ENCODE measurements at regions not wholly inside any gene's neighbourhood (a gene's known extent, or its start where the extent isn't known, plus 50 kb on each side); places are given as distances from the start of the nearest gene placed in this dataset.

- no peaks in the 10 kb centered on the region for H3K36me3 ChIP-seq (ENCODE audit: control insufficient read depth in 3 of 3, insufficient read depth in 2 of 3, low read depth in 1 of 3, low read length in 3 of 3)
- peaks cover 0 to 6% (median 0%) of the 10 kb centered on the region in 3 donors for H3K4me1 ChIP-seq (ENCODE audit: control insufficient read depth in 3 of 3, insufficient read depth in 2 of 3, low read depth in 1 of 3, low read length in 2 of 3)
- H3K27me3 ChIP-seq (ENCODE audit: control insufficient read depth in 3 of 3, insufficient read depth in 3 of 3, low read length in 3 of 3), result no peaks in the 10 kb centered on the region
- DNase-seq, result no peak
- WGBS, 3 donors, result 79 to 86% (median 82%) methylated on average over 4 of the region's 4 CpGs
- peaks cover 0 to 22% of the 10 kb centered on the region in 2 donors for H3K9me3 ChIP-seq (ENCODE audit: control insufficient read depth in 2 of 2, insufficient read depth in 1 of 2, low read depth in 1 of 2, low read length in 1 of 2)
- no peak overlapping the region for H3K4me3 ChIP-seq (ENCODE audit: low read depth in 1 of 3, low read length in 3 of 3)
- no peak for FAIRE-seq
- H3K27ac ChIP-seq (ENCODE audit: low read depth in 1 of 3, low read length in 2 of 3), result no peak overlapping the region
Measured at GRCh38 chr1:233448109-233448689, 120.7 kb downstream of the MAP3K21 start.

DNA sequence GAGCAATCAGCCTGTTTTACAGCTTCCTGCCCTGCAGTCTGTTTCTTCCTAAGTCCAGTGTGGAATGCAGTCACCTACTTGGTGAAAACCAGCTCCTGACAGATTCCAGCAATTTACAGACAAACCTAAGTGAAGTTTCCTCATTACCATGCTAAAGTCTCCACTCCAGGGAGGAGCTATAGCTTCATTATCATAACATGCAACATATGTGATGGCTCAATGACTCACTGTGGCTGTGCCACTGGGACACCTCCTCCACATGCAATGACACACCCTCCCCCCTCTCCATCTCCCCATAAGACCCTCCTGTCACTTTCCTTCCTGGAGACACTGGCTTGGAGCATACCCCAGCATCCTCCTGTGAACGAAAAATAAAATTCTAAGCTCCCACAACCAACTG lies 125.2 kb downstream of the MAP3K21 start:
- peaks cover 0 to 12% (median 0%) of the 10 kb centered on the region in 3 donors for H3K4me1 ChIP-seq (ENCODE audit: control insufficient read depth in 3 of 3, insufficient read depth in 2 of 3, low read depth in 1 of 3, low read length in 2 of 3)
- no peak for FAIRE-seq
- no peaks in the 10 kb centered on the region for H3K27me3 ChIP-seq (ENCODE audit: control insufficient read depth in 3 of 3, insufficient read depth in 3 of 3, low read length in 3 of 3)
- no peaks in the 10 kb centered on the region for H3K36me3 ChIP-seq (ENCODE audit: control insufficient read depth in 3 of 3, insufficient read depth in 2 of 3, low read depth in 1 of 3, low read length in 3 of 3)
- DNase-seq, result peak; percentile 31 to 55
- H3K4me3 ChIP-seq (ENCODE audit: low read depth in 1 of 3, low read length in 3 of 3), result no peak overlapping the region
- WGBS, 3 donors, result 42 to 71% (median 54%) methylated on average over 1 of the region's 1 CpG
- H3K27ac ChIP-seq (ENCODE audit: low read depth in 1 of 3, low read length in 2 of 3), result no peak overlapping the region
- peaks cover 0 to 5% of the 10 kb centered on the region in 2 donors for H3K9me3 ChIP-seq (ENCODE audit: control insufficient read depth in 2 of 2, insufficient read depth in 1 of 2, low read depth in 1 of 2, low read length in 1 of 2)

DNA sequence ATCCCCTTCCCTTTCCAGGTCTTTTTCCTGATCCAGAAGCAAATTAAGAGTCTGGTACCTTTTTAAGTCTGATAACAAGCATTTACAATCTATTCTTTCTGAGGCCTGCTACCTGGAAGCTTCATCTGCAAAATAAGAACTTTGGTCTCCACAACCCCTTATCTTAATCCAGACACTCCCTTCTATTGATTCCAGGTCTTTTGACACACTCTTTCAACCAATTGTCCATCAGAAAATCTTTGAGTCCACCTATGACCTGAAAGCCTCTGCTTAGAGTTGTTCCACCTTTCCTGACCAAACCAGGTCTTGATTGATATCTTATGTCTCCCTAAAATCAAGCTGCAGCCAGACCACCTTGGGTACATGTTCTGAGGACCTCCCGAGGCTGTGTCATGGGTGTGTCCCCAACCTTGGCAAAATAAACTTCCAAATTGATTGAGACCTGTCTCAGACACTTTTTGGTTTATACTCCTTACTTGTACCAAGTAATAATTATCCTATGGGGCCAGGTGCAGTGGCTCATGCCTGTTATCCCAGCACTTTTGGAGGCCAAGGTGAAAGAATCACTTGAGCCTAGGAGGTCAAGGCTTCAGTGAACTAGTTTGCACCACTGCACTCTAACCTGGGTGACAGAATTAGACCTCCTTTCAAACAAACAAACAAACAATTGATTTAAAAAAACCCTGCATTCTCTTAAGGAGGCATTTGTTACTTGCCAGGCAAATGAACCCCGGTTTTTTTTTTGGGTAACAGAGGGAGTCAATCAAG lies 126.1 kb downstream of the MAP3K21 start:
- 26 to 56% (median 41%) methylated on average over 2 of the region's 2 CpGs for WGBS, 3 donors
- peak; percentile 47 to 82 for DNase-seq

DNA sequence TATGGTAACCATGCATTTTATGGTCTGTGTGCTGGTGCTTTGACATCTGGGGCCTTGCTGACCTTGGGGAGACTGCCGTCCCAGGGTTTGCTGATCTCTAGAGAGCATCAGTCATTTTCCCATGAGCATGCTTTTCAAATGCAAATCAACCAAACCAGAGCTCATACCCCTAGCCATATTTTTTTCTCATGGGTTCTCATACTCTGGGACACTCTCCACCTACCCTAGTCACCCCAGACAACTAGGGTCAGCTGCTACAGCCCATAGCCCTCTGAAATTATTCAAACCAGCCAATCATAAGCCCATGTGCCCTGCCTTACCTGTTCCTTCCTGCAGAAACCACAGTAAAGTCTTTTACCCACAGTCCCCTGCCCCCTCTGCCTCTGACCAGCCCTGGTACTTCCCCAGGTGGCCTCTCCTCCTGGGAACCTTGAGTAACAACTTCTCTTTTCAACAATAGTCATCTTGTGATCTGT lies 132.0 kb downstream of the MAP3K21 start:
- FAIRE-seq (no peak), DNase-seq (no peak)
- Histone ChIP-seq H3K27me3 (ENCODE audit: control insufficient read depth in 3 of 3, insufficient read depth in 3 of 3, low read length in 3 of 3) (no peaks in the 10 kb centered on the region), H3K36me3 (ENCODE audit: control insufficient read depth in 3 of 3, insufficient read depth in 2 of 3, low read depth in 1 of 3, low read length in 3 of 3) (no peaks in the 10 kb centered on the region), H3K9me3 (ENCODE audit: control insufficient read depth in 2 of 2, insufficient read depth in 1 of 2, low read depth in 1 of 2, low read length in 1 of 2) (no peaks in the 10 kb centered on the region), H3K4me3 (ENCODE audit: low read depth in 1 of 3, low read length in 3 of 3) (no peak overlapping the region), H3K4me1 (ENCODE audit: control insufficient read depth in 3 of 3, insufficient read depth in 2 of 3, low read depth in 1 of 3, low read length in 2 of 3) (no peaks in the 10 kb centered on the region), H3K27ac (ENCODE audit: low read depth in 1 of 3, low read length in 2 of 3) (no peak overlapping the region)
- 71 to 100% (median 92%) methylated on average over 1 of the region's 1 CpG for WGBS, 3 donors

More for the DNA sequence above, 126.1 kb downstream of the MAP3K21 start:
- Histone ChIP-seq H3K27ac (ENCODE audit: low read depth in 1 of 3, low read length in 2 of 3) (peak overlapping the region in 1 of 3 donors; percentile 17), H3K27me3 (ENCODE audit: control insufficient read depth in 3 of 3, insufficient read depth in 3 of 3, low read length in 3 of 3) (no peaks in the 10 kb centered on the region), H3K9me3 (ENCODE audit: control insufficient read depth in 2 of 2, insufficient read depth in 1 of 2, low read depth in 1 of 2, low read length in 1 of 2) (peaks cover 0 to 5% of the 10 kb centered on the region in 2 donors), H3K4me1 (ENCODE audit: control insufficient read depth in 3 of 3, insufficient read depth in 2 of 3, low read depth in 1 of 3, low read length in 2 of 3) (peaks cover 0 to 12% (median 0%) of the 10 kb centered on the region in 3 donors), H3K4me3 (ENCODE audit: low read depth in 1 of 3, low read length in 3 of 3) (no peak overlapping the region), H3K36me3 (ENCODE audit: control insufficient read depth in 3 of 3, insufficient read depth in 2 of 3, low read depth in 1 of 3, low read length in 3 of 3) (no peaks in the 10 kb centered on the region)
- no peak for FAIRE-seq

DNA sequence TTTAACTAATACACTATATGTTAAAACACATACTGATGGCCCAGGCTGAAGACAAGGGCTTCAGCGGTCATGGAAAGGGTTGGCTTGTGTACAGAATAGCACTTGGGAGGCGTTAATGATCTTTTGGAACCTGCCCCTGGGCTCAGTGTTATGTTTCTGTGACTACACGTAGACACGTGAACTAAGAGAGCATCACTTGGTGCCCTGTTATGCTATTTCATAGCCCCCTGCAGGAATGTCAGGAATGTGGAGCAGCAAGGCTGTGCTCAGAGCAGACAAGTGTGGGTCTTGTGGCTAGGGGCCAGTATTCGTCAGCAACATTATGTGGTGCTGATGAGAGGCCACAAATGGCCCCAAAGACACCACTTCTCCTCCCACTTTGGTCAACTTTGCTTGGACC lies 132.4 kb downstream of the MAP3K21 start:
- no peak for FAIRE-seq
- no peaks in the 10 kb centered on the region for H3K36me3 ChIP-seq (ENCODE audit: control insufficient read depth in 3 of 3, insufficient read depth in 2 of 3, low read depth in 1 of 3, low read length in 3 of 3)

DNA sequence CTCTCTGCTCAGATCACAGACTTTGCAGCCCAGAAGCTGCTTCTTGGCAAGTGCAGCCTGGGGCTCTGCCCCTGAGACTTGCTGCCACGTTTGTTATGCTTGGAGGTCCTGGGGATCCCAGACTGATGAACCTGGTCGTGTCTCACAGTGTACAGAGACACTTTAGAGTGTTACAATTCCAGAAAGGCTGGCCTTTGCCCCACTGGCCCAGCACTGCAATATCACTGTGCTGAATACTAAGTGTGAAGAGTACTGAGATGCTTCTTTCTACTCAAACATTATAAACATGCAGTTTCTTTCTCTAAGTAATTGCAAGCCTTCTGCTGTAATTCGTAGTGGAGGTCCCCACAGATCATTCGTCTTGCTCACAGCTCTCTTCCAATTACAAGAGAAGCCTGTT lies 133.2 kb downstream of the MAP3K21 start:
- WGBS, 3 donors, result 46 to 49% (median 48%) methylated on average over 4 of the region's 4 CpGs
- H3K4me3 ChIP-seq (ENCODE audit: low read depth in 1 of 3, low read length in 3 of 3), result no peak overlapping the region
- H3K4me1 ChIP-seq (ENCODE audit: control insufficient read depth in 3 of 3, insufficient read depth in 2 of 3, low read depth in 1 of 3, low read length in 2 of 3), result no peaks in the 10 kb centered on the region
- H3K27ac ChIP-seq (ENCODE audit: low read depth in 1 of 3, low read length in 2 of 3), result no peak overlapping the region
- no peaks in the 10 kb centered on the region for H3K36me3 ChIP-seq (ENCODE audit: control insufficient read depth in 3 of 3, insufficient read depth in 2 of 3, low read depth in 1 of 3, low read length in 3 of 3)
- FAIRE-seq (no peak), DNase-seq (no peak)
- peaks cover 0 to 7% of the 10 kb centered on the region in 2 donors for H3K9me3 ChIP-seq (ENCODE audit: control insufficient read depth in 2 of 2, insufficient read depth in 1 of 2, low read depth in 1 of 2, low read length in 1 of 2)
- H3K27me3 ChIP-seq (ENCODE audit: control insufficient read depth in 3 of 3, insufficient read depth in 3 of 3, low read length in 3 of 3), result no peaks in the 10 kb centered on the region

More for the DNA sequence above, 132.4 kb downstream of the MAP3K21 start:
- Histone ChIP-seq H3K4me3 (ENCODE audit: low read depth in 1 of 3, low read length in 3 of 3) (no peak overlapping the region), H3K4me1 (ENCODE audit: control insufficient read depth in 3 of 3, insufficient read depth in 2 of 3, low read depth in 1 of 3, low read length in 2 of 3) (no peaks in the 10 kb centered on the region), H3K27me3 (ENCODE audit: control insufficient read depth in 3 of 3, insufficient read depth in 3 of 3, low read length in 3 of 3) (no peaks in the 10 kb centered on the region), H3K27ac (ENCODE audit: low read depth in 1 of 3, low read length in 2 of 3) (no peak overlapping the region), H3K9me3 (ENCODE audit: control insufficient read depth in 2 of 2, insufficient read depth in 1 of 2, low read depth in 1 of 2, low read length in 1 of 2) (peaks cover 0 to under 1% of the 10 kb centered on the region in 2 donors)
- 58 to 82% (median 63%) methylated on average over 5 of the region's 5 CpGs for WGBS, 3 donors
- no peak for DNase-seq

- 8 to 46% (median 29%) methylated on average over 1 of the region's 1 CpG for WGBS, 3 donors
- H3K27me3 ChIP-seq (ENCODE audit: control insufficient read depth in 3 of 3, insufficient read depth in 3 of 3, low read length in 3 of 3), result no peaks in the 10 kb centered on the region
- peaks cover 0 to 12% of the 10 kb centered on the region in 2 donors for H3K9me3 ChIP-seq (ENCODE audit: control insufficient read depth in 2 of 2, insufficient read depth in 1 of 2, low read depth in 1 of 2, low read length in 1 of 2)
- H3K4me3 ChIP-seq (ENCODE audit: low read depth in 1 of 3, low read length in 3 of 3), result no peak overlapping the region
- no peak overlapping the region for H3K27ac ChIP-seq (ENCODE audit: low read depth in 1 of 3, low read length in 2 of 3)
- H3K36me3 ChIP-seq (ENCODE audit: control insufficient read depth in 3 of 3, insufficient read depth in 2 of 3, low read depth in 1 of 3, low read length in 3 of 3), result no peaks in the 10 kb centered on the region
- FAIRE-seq (no peak), DNase-seq (no peak)
- H3K4me1 ChIP-seq (ENCODE audit: control insufficient read depth in 3 of 3, insufficient read depth in 2 of 3, low read depth in 1 of 3, low read length in 2 of 3), result no peaks in the 10 kb centered on the region
Measured at GRCh38 chr1:233461847-233462246, 134.3 kb downstream of the MAP3K21 start.

DNA sequence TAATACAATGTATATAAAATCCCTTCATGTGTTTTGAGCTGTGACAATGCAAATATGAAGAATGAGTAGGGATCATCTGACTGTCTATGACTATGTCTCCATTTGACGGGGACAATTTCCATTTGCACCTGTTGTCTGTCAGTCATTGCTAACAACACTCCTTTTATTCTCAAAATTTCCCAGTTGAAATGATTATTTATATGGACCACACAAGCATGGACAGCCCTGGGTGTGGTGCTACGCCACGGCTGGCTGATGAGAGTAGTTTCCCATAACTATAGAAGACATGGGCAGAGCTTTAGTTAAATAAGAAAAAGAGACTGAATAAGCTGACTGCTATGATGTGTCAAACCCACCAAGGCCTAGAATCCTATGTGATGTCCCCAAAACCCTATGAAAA lies 135.8 kb downstream of the MAP3K21 start:
- no peaks in the 10 kb centered on the region for H3K36me3 ChIP-seq (ENCODE audit: control insufficient read depth in 3 of 3, insufficient read depth in 2 of 3, low read depth in 1 of 3, low read length in 3 of 3)
- H3K27ac ChIP-seq (ENCODE audit: low read depth in 1 of 3, low read length in 2 of 3), result no peak overlapping the region
- 87 to 93% (median 90%) methylated on average over 3 of the region's 3 CpGs for WGBS, 3 donors
- DNase-seq, result no peak
- no peaks in the 10 kb centered on the region for H3K4me1 ChIP-seq (ENCODE audit: control insufficient read depth in 3 of 3, insufficient read depth in 2 of 3, low read depth in 1 of 3, low read length in 2 of 3)
- H3K4me3 ChIP-seq (ENCODE audit: low read depth in 1 of 3, low read length in 3 of 3), result no peak overlapping the region
- H3K27me3 ChIP-seq (ENCODE audit: control insufficient read depth in 3 of 3, insufficient read depth in 3 of 3, low read length in 3 of 3), result no peaks in the 10 kb centered on the region
- peaks cover 0 to 12% of the 10 kb centered on the region in 2 donors for H3K9me3 ChIP-seq (ENCODE audit: control insufficient read depth in 2 of 2, insufficient read depth in 1 of 2, low read depth in 1 of 2, low read length in 1 of 2)
- no peak for FAIRE-seq
